NCI-H1436 (cell line): ENCODE measurements at regions not wholly inside any gene's neighbourhood (a gene's known extent, or its start where the extent isn't known, plus 50 kb on each side); places are given as distances from the start of the nearest gene placed in this dataset.
"Not testable (repeated sequence)": the region's sequence is repeated elsewhere in the genome, so short reads cannot be mapped to it uniquely, and the experiment has no call there.

Experiments
- DNase-seq: peaks from one replicate; lab custom pipeline; 2025; lab: John Stamatoyannopoulos, UW

- no peak for DNase-seq
Observed at GRCh38 chr3:127520993-127521392, 69.5 kb downstream of the TPRA1 start.

- no peak for DNase-seq
Observed at GRCh38 chr3:127518456-127519081, 72.0 kb downstream of the TPRA1 start.

DNA sequence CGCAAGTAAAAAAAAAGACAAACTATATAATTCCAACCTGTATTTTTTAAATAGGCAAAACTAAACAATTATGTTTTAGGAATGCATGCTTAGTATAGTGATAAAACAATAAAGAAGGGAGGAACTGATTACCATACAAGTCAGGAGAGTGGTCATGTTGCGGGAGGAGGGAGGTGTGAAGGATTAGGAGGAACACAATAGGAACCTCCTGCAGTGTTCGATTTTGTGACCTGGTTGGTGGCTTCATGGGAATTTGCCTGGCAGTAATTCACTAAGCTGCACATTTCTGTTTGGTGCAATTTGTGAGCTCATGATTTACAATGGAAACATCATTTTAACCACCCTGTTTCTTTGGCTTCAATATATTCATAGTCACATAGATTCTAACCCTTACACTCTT lies 78.3 kb downstream of the TPRA1 start:
- no peak for DNase-seq

- no peak for DNase-seq
Observed at GRCh38 chr3:127501177-127501576, 89.4 kb downstream of the TPRA1 start.

DNA sequence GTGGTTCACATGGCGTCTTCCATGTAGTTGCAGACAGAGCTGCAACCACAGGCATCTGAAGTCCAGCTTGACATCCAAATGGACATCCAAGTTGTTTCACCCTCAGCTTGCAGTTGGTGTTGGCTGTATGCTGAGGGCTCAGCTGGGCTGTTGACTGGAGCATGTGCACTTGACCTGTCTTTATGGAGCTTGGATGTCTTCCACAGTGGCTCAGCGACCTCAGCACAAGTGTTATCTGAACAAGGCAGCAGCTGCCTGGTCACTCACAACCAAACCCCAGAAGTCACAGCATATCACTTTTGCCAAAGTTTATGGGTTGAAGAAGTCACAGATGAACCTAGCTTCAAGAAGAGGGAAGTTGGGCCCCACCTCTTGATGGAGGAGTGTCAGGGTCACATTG lies 92.9 kb downstream of the TPRA1 start:
- no peak for DNase-seq

DNA sequence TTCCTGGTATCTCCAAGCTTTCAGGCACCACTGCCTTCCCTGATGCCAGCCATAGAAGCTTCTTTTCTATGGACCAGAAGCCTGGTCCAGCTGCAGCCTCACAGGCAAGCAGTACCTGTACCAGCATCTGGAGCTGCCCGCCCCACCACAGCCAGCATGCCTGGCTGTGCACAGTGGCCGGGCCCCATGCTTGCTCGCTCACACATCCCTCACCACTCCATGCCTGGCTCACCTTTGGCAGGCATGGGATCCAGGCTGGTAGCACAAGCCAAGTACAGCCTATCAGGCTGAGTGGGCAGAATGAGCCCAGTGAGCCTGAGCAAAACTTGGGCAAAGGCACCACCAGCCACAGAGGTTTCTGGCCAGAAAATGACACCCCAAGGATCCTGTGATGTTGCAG lies 93.4 kb downstream of the TPRA1 start:
- DNase-seq: no peak

GRCh38 chr3:127495821-127496655 lies 94.5 kb downstream of the TPRA1 start:
- DNase-seq: no peak

- no peak for DNase-seq
Observed at GRCh38 chr3:127493924-127494646, 96.4 kb downstream of the TPRA1 start.

DNA sequence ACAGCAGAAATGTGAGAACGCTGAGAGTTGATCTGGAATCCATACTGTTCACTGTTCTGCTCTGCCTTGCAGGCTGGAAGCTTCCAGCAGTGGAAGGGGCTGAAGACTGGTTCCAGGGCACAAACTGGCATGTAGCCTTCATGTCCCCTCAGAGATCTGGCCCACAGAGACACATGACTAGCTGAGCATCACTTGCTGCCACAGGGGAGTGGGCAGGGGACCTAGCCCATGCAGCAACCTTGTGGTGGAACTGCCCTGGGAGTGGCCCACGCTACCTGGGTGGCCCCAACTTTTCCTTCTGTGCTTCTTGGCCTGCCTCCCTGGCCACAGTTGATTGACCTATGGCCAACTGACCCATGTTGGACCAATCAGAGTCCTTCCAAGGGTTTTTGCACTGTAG lies 98.1 kb downstream of the TPRA1 start:
- no peak for DNase-seq

DNA sequence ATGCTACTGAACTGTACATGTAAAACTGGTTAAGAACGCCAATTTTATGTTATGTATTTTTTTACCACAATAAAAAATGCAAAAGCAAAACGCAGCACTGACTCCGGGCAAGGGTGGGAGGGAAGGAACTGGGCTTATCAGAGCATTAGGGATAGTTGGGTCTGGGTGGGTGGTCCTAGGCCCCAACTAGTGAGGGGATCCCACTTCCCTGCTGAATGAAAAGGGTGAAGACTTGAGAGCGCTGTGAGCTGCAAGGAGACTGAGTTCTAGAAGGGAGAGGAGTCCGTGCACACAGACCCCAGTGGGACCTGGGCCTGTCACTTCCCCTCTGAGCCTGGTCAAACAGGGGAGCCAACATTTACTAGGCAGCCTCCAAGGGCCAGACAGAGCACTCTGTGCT lies 98.6 kb downstream of the TPRA1 start:
- DNase-seq: no peak

DNA sequence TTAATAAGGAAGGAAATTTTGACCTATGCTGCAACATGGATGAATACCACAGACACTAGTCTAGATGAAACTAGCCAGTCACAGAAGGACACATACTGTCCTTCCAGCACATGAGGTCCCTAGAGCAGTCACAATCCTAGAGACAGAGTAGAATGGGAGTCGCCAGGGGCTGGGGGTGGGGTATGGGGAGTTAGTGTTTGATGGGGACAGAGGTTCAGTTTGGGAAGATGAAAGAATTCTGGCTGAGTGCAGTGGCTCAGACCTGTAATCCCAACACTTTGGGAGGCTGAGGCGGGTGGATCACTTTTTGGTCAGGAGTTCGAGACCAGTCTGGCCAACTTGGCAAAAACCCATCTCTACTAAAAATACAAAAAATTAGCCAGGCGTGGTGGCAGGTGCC lies 99.2 kb downstream of the TPRA1 start:
- no peak for DNase-seq

GRCh38 chr3:127491024-127491305 lies 99.6 kb downstream of the TPRA1 start:
- DNase-seq: not testable (repeated sequence)

GRCh38 chr3:127490271-127491023 lies 100.1 kb downstream of the TPRA1 start:
- DNase-seq: no peak

- no peak for DNase-seq
Observed at GRCh38 chr3:127489357-127489756, 101.2 kb downstream of the TPRA1 start.

DNA sequence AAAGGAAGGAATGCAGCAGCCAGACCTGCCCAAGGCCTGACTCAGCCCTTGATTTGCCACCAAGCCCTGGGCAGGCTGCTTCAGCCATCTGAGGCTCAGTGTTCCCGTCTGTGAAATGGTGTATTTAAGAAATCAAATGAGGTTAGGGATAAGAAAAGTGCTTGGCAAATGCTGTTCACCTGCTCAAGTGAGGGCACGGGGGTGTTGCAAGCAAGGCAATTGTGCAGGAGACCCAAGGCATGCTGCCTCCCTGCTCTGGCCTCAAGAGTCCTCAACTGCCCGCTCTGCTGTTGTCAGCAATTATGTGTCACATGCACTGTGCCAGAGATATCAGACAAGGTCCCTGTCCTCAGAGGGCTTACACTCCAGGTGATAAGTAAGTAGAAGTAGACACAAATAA lies 101.8 kb downstream of the TPRA1 start:
- DNase-seq: no peak

GRCh38 chr3:127488141-127488672 lies 102.3 kb downstream of the TPRA1 start:
- no peak for DNase-seq

GRCh38 chr3:127487196-127487595 lies 103.3 kb downstream of the TPRA1 start:
- DNase-seq: no peak

GRCh38 chr3:127486321-127486944 lies 104.1 kb downstream of the TPRA1 start:
- no peak for DNase-seq

GRCh38 chr3:127485396-127486170 lies 105.0 kb downstream of the TPRA1 start:
- no peak for DNase-seq

- no peak for DNase-seq
Observed at GRCh38 chr3:127484601-127485388, 105.7 kb downstream of the TPRA1 start.
